Spleen (tissue), 11 donors: ENCODE measurements at regions not wholly inside any gene's neighbourhood (a gene's known extent, or its start where the extent isn't known, plus 50 kb on each side); places are given as distances from the start of the nearest gene placed in this dataset.

ENCODE experiments used
- DNase-seq: peaks from one replicate; pipeline ENCODE4 v3.0.0-alpha.2; 2020
- H3K27ac ChIP-seq, 8 donors: fragments of 200-600 bp; sonication (generic) in 7 of 8; 1 replicate in 4 of 8; 2 replicates in 4 of 8; pipeline versions ENCODE4 v1.5.0 to v1.8.0; 2016 to 2021; ENCODE audit warnings: inconsistent platforms in 4 of 8, mild to moderate bottlenecking in 4 of 8, moderate library complexity in 1 of 8
- H3K27me3 ChIP-seq, 7 donors: fragments of 200-600 bp; sonication (generic) in 6 of 7; replicated peaks in 1 of 7; 1 replicate in 4 of 7; 2 replicates in 3 of 7; pipeline versions ENCODE4 v1.5.0 to v1.8.0; 2016 to 2021; ENCODE audit warnings: inconsistent platforms in 3 of 7, mild to moderate bottlenecking in 1 of 7
- H3K36me3 ChIP-seq, 6 donors: fragments of 200-600 bp; sonication (generic) in 5 of 6; 1 replicate in 4 of 6; 2 replicates in 2 of 6; pipeline versions ENCODE4 v1.5.0 to v1.8.0; 2016 to 2021; ENCODE audit warnings: inconsistent platforms in 2 of 6
- H3K4me1 ChIP-seq, 6 donors: fragments of 200-600 bp; sonication (generic) in 5 of 6; 1 replicate in 3 of 6; 2 replicates in 3 of 6; pipeline versions ENCODE4 v1.5.0 to v1.8.0; 2016 to 2021; ENCODE audit warnings: inconsistent platforms in 3 of 6
- H3K4me3 ChIP-seq, 8 donors: fragments of 200-600 bp; sonication (generic) in 7 of 8; 1 replicate in 4 of 8; 2 replicates in 4 of 8; pipeline versions ENCODE4 v1.5.0 to v1.8.0; 2016 to 2021; ENCODE audit warnings: inconsistent platforms in 4 of 8, mild to moderate bottlenecking in 4 of 8, moderate library complexity in 2 of 8
- H3K9me3 ChIP-seq, 8 donors: fragments of 200-600 bp; sonication (generic) in 7 of 8; 1 replicate in 4 of 8; 2 replicates in 4 of 8; pipeline versions ENCODE4 v1.5.0 to v1.8.0; 2016 to 2021; ENCODE audit warnings: inconsistent platforms in 4 of 8
- CTCF ChIP-seq, 11 experiments: fragments of 200-600 bp in 7 of 11; fragments of 450-650 bp in 4 of 11; sonication (generic) in 4 of 11; IDR thresholded peaks in 8 of 11; conservative IDR thresholded peaks in 3 of 11; 1 replicate in 7 of 11; 2 replicates in 4 of 11; pipeline versions ENCODE4 v1.4.0 to v1.8.0; 2016 to 2021; ENCODE audit warnings: antibody characterized with exemption in 11 of 11, inconsistent platforms in 4 of 11, mild to moderate bottlenecking in 1 of 11
- POLR2A ChIP-seq, 3 donors: fragments of 450-650 bp; IDR thresholded peaks; one replicate each; pipeline ENCODE4 v1.5.1; 2017; ENCODE audit warnings: antibody characterized with exemption in 3 of 3, mild to moderate bottlenecking in 1 of 3
- POLR2AphosphoS5 ChIP-seq, 3 donors: sonication (generic); formaldehyde crosslinking; IDR thresholded peaks; one replicate each; pipeline ENCODE4 v1.5.1; 2017; ENCODE audit warnings: antibody characterized with exemption in 3 of 3
- WGBS, 5 donors: extraction: QIAGEN DNeasy Blood & Tissue Kit in 3 of 5; methylation state at CpG; one replicate each; pipeline versions ENCODE4 v1.1.5 to v1.1.7; 2013 to 2018; 5-methylcytosine and 5-hydroxymethylcytosine counted together
- intact Hi-C: fragments of 100-400 bp; cut with DNase I; formaldehyde crosslinking; loops from one replicate; pipeline ENCODE4 v1.15.0; 2023; ENCODE audit warnings: low total_unique reads
- donor health status: healthy with polysubstance abuse.
- donor health status: DM: no; HTN: no; CAD: no; lungs with moderate emphysema.
- donor health status: DM: no; HTN: no; CAD: no.
- donor health status: Bipolar disorder and iron deficiency.
- donor health status: healthy.
- donor health status: DM: no; HTN: no; CAD: no.
- donor health status: DM: yes; HTN: yes; CAD: no.

GRCh38 chr1:198903621-198904020 lies 264.8 kb downstream of the PTPRC start:
- Histone ChIP-seq H3K27me3 (no peaks in the 10 kb centered on the region), H3K36me3 (peaks cover 0 to 17% (median 1%) of the 10 kb centered on the region in 6 donors), H3K4me1 (peaks cover 2 to 63% (median 24%) of the 10 kb centered on the region in 6 donors), H3K4me3 (no peak overlapping the region), H3K27ac (peak overlapping the region in 6 of 8 donors; percentile 29 to 70 (median 60)), H3K9me3 (no peaks in the 10 kb centered on the region)
- intact Hi-C loops, result no loop called here
- 60 to 74% (median 72%) methylated on average over 3 of the region's 3 CpGs for WGBS, 5 donors
- TF ChIP-seq POLR2AphosphoS5 (IDR thresholded peaks at IDR 0.05), result no peak
- no peak for TF ChIP-seq CTCF (IDR thresholded peaks at IDR 0.05 in 8 of 11, conservative IDR thresholded peaks at IDR 0.05 in 3 of 11)
- TF ChIP-seq POLR2A (IDR thresholded peaks at IDR 0.05), result no peak
- no peak for DNase-seq

- Histone ChIP-seq H3K27ac (peak overlapping the region in 6 of 8 donors; percentile 29 to 70 (median 60)), H3K36me3 (peaks cover 0 to 11% (median 1%) of the 10 kb centered on the region in 6 donors), H3K27me3 (no peaks in the 10 kb centered on the region), H3K4me3 (no peak overlapping the region), H3K9me3 (no peaks in the 10 kb centered on the region), H3K4me1 (peaks cover 2 to 63% (median 24%) of the 10 kb centered on the region in 6 donors)
- no peak for DNase-seq
- 42 to 64% (median 49%) methylated on average over 2 of the region's 2 CpGs for WGBS, 5 donors
- no peak for TF ChIP-seq POLR2AphosphoS5 (IDR thresholded peaks at IDR 0.05)
- no peak for TF ChIP-seq CTCF (IDR thresholded peaks at IDR 0.05 in 8 of 11, conservative IDR thresholded peaks at IDR 0.05 in 3 of 11)
- no peak for TF ChIP-seq POLR2A (IDR thresholded peaks at IDR 0.05)
- intact Hi-C loops, result no loop called here
Measured at GRCh38 chr1:198904321-198904720, 265.5 kb downstream of the PTPRC start.

GRCh38 chr1:198906739-198907422 lies 268.0 kb downstream of the PTPRC start:
- 67 to 71% (median 68%) methylated on average over 4 of the region's 4 CpGs for WGBS, 5 donors
- Histone ChIP-seq H3K9me3 (no peaks in the 10 kb centered on the region), H3K36me3 (no peaks in the 10 kb centered on the region), H3K27me3 (no peaks in the 10 kb centered on the region), H3K27ac (peak overlapping the region in 4 of 8 donors; percentile 1 to 51 (median 37)), H3K4me1 (peaks cover 2 to 60% (median 22%) of the 10 kb centered on the region in 6 donors), H3K4me3 (no peak overlapping the region)
- DNase-seq, result no peak
- intact Hi-C loops, result no loop called here
- TF ChIP-seq CTCF (IDR thresholded peaks at IDR 0.05 in 8 of 11, conservative IDR thresholded peaks at IDR 0.05 in 3 of 11), result no peak
- TF ChIP-seq POLR2AphosphoS5 (IDR thresholded peaks at IDR 0.05), result no peak
- TF ChIP-seq POLR2A (IDR thresholded peaks at IDR 0.05), result no peak

- Histone ChIP-seq H3K4me1 (peaks cover 2 to 55% (median 20%) of the 10 kb centered on the region in 6 donors), H3K9me3 (no peaks in the 10 kb centered on the region), H3K4me3 (no peak overlapping the region), H3K27ac (peak overlapping the region in 4 of 8 donors; percentile 1 to 51 (median 37)), H3K36me3 (no peaks in the 10 kb centered on the region), H3K27me3 (no peaks in the 10 kb centered on the region)
- intact Hi-C loops, result no loop called here
- 44 to 60% (median 46%) methylated on average over 3 of the region's 3 CpGs for whole genome bisulfite sequencing, 5 donors
- DNase-seq, result no peak
- TF ChIP-seq POLR2A (IDR thresholded peaks at IDR 0.05) (no peak), CTCF (IDR thresholded peaks at IDR 0.05 in 8 of 11, conservative IDR thresholded peaks at IDR 0.05 in 3 of 11) (peak in 4 of 11 experiments; percentile 28 to 45 (median 41))
Measured at GRCh38 chr1:198907423-198907746, 268.5 kb downstream of the PTPRC start.
